Karpas-422 (cell line): ENCODE measurements at regions not wholly inside any gene's neighbourhood (a gene's known extent, or its start where the extent isn't known, plus 50 kb on each side); places are given as distances from the start of the nearest gene placed in this dataset.
"Not testable (repeated sequence)": the region's sequence is repeated elsewhere in the genome, so short reads cannot be mapped to it uniquely, and the experiment has no call there.

Source experiments
- DNase-seq: peaks from one replicate; pipeline ENCODE4 v3.0.0-alpha.2; 2015
- H2AFZ ChIP-seq: fragments of 200-600 bp; sonication (generic); 2 replicates; pipeline ENCODE4 v1.6.1; 2014; ENCODE audit warnings: antibody characterized with exemption, low read length, mixed read lengths
- H3K27ac ChIP-seq: fragments of 200-600 bp; sonication (generic); 2 replicates; pipeline ENCODE4 v1.5.1; 2014; ENCODE audit warnings: mild to moderate bottlenecking, low read length, moderate library complexity
- H3K27me3 ChIP-seq: fragments of 200-600 bp; sonication (generic); 2 replicates; pipeline ENCODE4 v1.6.1; 2014; ENCODE audit warnings: low read length, mixed read lengths
- H3K36me3 ChIP-seq: fragments of 200-600 bp; sonication (generic); 2 replicates; pipeline ENCODE4 v1.6.1; 2014; ENCODE audit warnings: low read length, mixed read lengths; ENCODE audit not compliant: insufficient read depth
- H3K4me1 ChIP-seq: fragments of 200-600 bp; sonication (generic); 2 replicates; pipeline ENCODE4 v1.6.1; 2014; ENCODE audit warnings: mild to moderate bottlenecking, low read length, mixed read lengths
- H3K4me2 ChIP-seq: fragments of 200-600 bp; sonication (generic); 2 replicates; pipeline ENCODE4 v1.6.1; 2014; ENCODE audit warnings: low read length, low read depth, mild to moderate bottlenecking; ENCODE audit not compliant: poor library complexity, severe bottlenecking
- H3K4me3 ChIP-seq: fragments of 200-600 bp; sonication (generic); 2 replicates; pipeline ENCODE4 v1.5.1; 2014; ENCODE audit warnings: mild to moderate bottlenecking, antibody characterized with exemption, low read length, mixed read lengths
- H3K79me2 ChIP-seq: fragments of 200-600 bp; sonication (generic); 2 replicates; pipeline ENCODE4 v1.6.1; 2014; ENCODE audit warnings: mild to moderate bottlenecking, low read length, mixed read lengths
- H3K9ac ChIP-seq: fragments of 200-600 bp; sonication (generic); 2 replicates; pipeline ENCODE4 v1.6.0; 2014; ENCODE audit warnings: low read length
- H3K9me2 ChIP-seq: fragments of 200-600 bp; sonication (generic), shearing (Covaris generic); replicated peaks from 2 replicates; pipeline ENCODE4 v1.6.0; 2014; ENCODE audit warnings: mild to moderate bottlenecking, low read length, moderate library complexity; ENCODE audit not compliant: insufficient read depth
- H3K9me3 ChIP-seq: fragments of 300-700, 200-600 bp; sonication (generic); 2 replicates; pipeline ENCODE4 v1.6.1; 2014; ENCODE audit warnings: low read length, mixed read lengths
- H4K20me1 ChIP-seq: fragments of 200-600 bp; sonication (generic); 2 replicates; pipeline ENCODE4 v1.6.1; 2014; ENCODE audit warnings: mild to moderate bottlenecking, antibody characterized with exemption, low read length, low read depth; ENCODE audit not compliant: insufficient read depth

DNA sequence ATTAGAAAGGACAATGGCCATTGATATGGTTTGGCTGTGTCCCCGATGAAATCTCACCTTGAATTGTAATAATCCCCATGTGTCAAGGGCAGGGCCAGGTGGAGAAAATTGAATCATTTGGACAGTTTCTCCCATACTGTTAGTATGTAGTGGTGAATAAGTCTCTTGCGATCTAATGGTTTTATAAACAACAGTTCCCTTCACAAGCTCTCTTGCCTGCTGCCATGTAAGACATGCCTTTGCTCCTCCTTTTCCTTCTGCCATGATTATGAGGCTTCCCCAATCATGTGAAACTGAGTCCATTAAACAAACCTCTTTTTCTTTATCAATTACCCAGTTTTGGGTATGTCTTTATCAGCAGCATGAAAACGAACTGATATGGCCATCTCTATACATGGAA lies 302.7 kb downstream of the SFMBT2 start:
- no peaks in the 10 kb centered on the region for H3K27me3 ChIP-seq
- no peak for DNase-seq
- no peak overlapping the region for H3K4me3 ChIP-seq
- peaks cover 3% of the 10 kb centered on the region for H3K4me1 ChIP-seq
- H3K9me3 ChIP-seq, result no peaks in the 10 kb centered on the region
- H3K9me2 ChIP-seq, result no peaks in the 10 kb centered on the region
- H2AFZ ChIP-seq, result no peak overlapping the region
- no peak overlapping the region for H3K9ac ChIP-seq
- no peaks in the 10 kb centered on the region for H3K79me2 ChIP-seq
- H3K36me3 ChIP-seq, result no peaks in the 10 kb centered on the region
- no peak overlapping the region for H3K4me2 ChIP-seq
- H3K27ac ChIP-seq, result no peak overlapping the region
- no peaks in the 10 kb centered on the region for H4K20me1 ChIP-seq

- Histone ChIP-seq H4K20me1 (no peaks in the 10 kb centered on the region), H3K4me3 (no peak overlapping the region), H3K27me3 (no peaks in the 10 kb centered on the region), H3K9me2 (no peaks in the 10 kb centered on the region), H3K4me2 (no peak overlapping the region), H2AFZ (no peak overlapping the region), H3K9me3 (no peaks in the 10 kb centered on the region), H3K79me2 (no peaks in the 10 kb centered on the region), H3K36me3 (no peaks in the 10 kb centered on the region), H3K27ac (no peak overlapping the region), H3K9ac (no peak overlapping the region), H3K4me1 (peaks cover 7% of the 10 kb centered on the region)
- no peak for DNase-seq
These were observed 303.5 kb downstream of the SFMBT2 start for GRCh38 chr10:7107285-7107684.

DNA sequence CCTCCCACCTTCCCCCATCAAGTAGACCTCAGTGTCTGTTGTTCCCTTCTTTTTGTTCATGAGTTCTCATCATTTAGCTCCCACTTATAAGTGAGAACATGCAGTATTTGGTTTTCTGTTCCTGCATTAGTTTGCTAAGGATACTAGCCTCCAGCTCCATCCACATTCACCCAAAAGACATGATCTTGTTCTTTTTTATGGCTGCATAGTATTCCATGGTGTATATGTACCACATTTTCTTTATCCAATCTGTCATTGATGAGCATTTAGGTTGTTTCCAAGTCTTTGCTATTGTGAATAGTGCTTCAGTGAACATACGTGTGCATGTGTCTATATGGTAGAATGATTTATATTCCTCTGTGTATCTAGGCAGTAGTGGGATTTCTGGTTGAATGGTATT lies 306.5 kb downstream of the SFMBT2 start:
- H2AFZ ChIP-seq, H3K9me2 ChIP-seq, H4K20me1 ChIP-seq, H3K9me3 ChIP-seq, H3K4me2 ChIP-seq, H3K79me2 ChIP-seq, H3K9ac ChIP-seq, H3K4me3 ChIP-seq, H3K4me1 ChIP-seq, DNase-seq, H3K27ac ChIP-seq, H3K36me3 ChIP-seq, H3K27me3 ChIP-seq: not testable (repeated sequence)

DNA sequence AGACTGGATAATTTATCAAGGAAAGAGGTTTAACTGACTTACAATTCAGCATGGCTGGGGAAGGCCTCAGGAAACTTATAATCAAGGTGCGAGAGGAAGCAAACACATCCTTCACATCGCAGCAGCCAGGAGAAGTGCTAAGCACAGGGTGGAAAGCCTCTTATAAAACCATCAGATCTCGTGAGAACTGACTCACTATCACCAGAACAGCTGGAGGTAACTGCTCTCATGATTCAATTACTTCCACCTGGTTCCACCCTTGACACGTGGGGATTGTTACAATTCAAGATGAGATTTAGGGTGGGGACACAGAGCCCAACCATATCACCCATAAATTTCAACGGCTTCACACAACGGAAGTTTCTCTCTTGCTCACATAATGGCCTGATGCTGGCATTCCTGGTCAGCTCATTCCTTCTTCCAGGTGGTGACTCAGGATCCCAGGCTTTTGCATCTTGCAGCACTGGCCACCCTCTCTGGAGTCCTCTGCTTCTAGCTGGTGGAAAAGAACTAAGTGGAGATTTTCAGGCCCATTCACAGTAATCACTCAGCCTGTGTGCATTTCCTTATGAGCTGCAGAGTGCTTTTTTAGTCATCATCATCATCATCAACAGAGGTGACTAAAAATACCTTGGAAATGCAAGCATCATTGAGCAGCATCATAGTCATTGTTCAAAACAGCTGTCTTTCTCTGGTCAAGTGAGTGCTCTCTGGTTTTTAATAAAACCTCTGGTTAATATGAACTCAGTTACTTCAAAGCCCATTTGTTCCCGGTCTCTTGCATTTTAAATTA lies 308.1 kb downstream of the SFMBT2 start:
- H4K20me1 ChIP-seq, result no peaks in the 10 kb centered on the region
- no peak overlapping the region for H3K9ac ChIP-seq
- no peak overlapping the region for H3K4me2 ChIP-seq
- peaks cover 7% of the 10 kb centered on the region for H3K4me1 ChIP-seq
- no peaks in the 10 kb centered on the region for H3K79me2 ChIP-seq
- no peak overlapping the region for H3K4me3 ChIP-seq
- H3K9me3 ChIP-seq, result no peaks in the 10 kb centered on the region
- no peak overlapping the region for H3K27ac ChIP-seq
- no peaks in the 10 kb centered on the region for H3K9me2 ChIP-seq
- no peak overlapping the region for H2AFZ ChIP-seq
- H3K27me3 ChIP-seq, result no peaks in the 10 kb centered on the region
- no peaks in the 10 kb centered on the region for H3K36me3 ChIP-seq
- DNase-seq, result no peak

DNA sequence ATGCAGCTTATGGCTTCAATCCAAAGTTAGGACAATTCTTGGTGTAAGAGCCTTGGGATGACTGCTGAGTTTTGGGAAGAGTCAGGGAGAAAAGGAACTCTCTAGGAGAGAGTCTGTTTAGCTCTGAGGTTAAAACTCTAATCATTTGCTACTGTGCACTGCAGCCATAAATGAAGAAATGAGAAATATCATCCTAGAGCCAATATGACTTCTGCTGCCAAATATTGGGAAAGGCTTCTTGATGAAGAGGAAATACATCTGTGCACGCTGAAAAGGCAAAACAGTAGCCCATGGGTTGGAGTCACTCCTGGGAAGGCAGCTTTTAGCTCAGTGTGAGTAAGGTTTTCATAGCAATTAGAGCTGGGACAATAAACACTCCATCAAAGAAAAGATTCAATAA lies 308.8 kb downstream of the SFMBT2 start:
- no peak overlapping the region for H2AFZ ChIP-seq
- no peak overlapping the region for H3K4me2 ChIP-seq
- H3K79me2 ChIP-seq, result no peaks in the 10 kb centered on the region
- H3K27ac ChIP-seq, result no peak overlapping the region
- H4K20me1 ChIP-seq, result no peaks in the 10 kb centered on the region
- H3K9ac ChIP-seq, result no peak overlapping the region
- no peaks in the 10 kb centered on the region for H3K9me2 ChIP-seq
- H3K4me3 ChIP-seq, result no peak overlapping the region
- H3K9me3 ChIP-seq, result no peaks in the 10 kb centered on the region
- H3K4me1 ChIP-seq, result peaks cover 7% of the 10 kb centered on the region
- H3K27me3 ChIP-seq, result no peaks in the 10 kb centered on the region
- no peaks in the 10 kb centered on the region for H3K36me3 ChIP-seq
- no peak for DNase-seq

- no peak for DNase-seq
- Histone ChIP-seq H3K79me2 (no peaks in the 10 kb centered on the region), H3K4me2 (no peak overlapping the region), H3K9me3 (no peaks in the 10 kb centered on the region), H3K9ac (no peak overlapping the region), H4K20me1 (no peaks in the 10 kb centered on the region), H3K27me3 (no peaks in the 10 kb centered on the region), H3K4me3 (no peak overlapping the region), H3K27ac (no peak overlapping the region), H3K4me1 (peaks cover 7% of the 10 kb centered on the region), H2AFZ (no peak overlapping the region), H3K36me3 (no peaks in the 10 kb centered on the region), H3K9me2 (no peaks in the 10 kb centered on the region)
These were observed 309.4 kb downstream of the SFMBT2 start for GRCh38 chr10:7101451-7101850.

- no peak for DNase-seq
- Histone ChIP-seq H3K36me3 (no peaks in the 10 kb centered on the region), H4K20me1 (no peaks in the 10 kb centered on the region), H3K4me2 (no peak overlapping the region), H3K9me3 (no peaks in the 10 kb centered on the region), H3K79me2 (no peaks in the 10 kb centered on the region), H3K4me1 (peaks cover 7% of the 10 kb centered on the region), H3K27ac (no peak overlapping the region), H3K4me3 (no peak overlapping the region), H3K9me2 (no peaks in the 10 kb centered on the region), H3K27me3 (no peaks in the 10 kb centered on the region), H3K9ac (no peak overlapping the region), H2AFZ (no peak overlapping the region)
These were observed 310.7 kb downstream of the SFMBT2 start for GRCh38 chr10:7100032-7100702.

GRCh38 chr10:7098160-7098762 lies 312.6 kb downstream of the SFMBT2 start:
- Histone ChIP-seq H4K20me1 (no peaks in the 10 kb centered on the region), H3K4me3 (no peak overlapping the region), H3K27ac (no peak overlapping the region), H3K4me2 (no peak overlapping the region), H3K9me2 (no peaks in the 10 kb centered on the region), H3K27me3 (no peaks in the 10 kb centered on the region), H3K36me3 (no peaks in the 10 kb centered on the region), H2AFZ (no peak overlapping the region), H3K79me2 (no peaks in the 10 kb centered on the region), H3K9ac (no peak overlapping the region), H3K4me1 (peaks cover 5% of the 10 kb centered on the region), H3K9me3 (no peaks in the 10 kb centered on the region)
- DNase-seq, result no peak
